LNCaP clone FGC (cell line): ENCODE measurements at regions not wholly inside any gene's neighbourhood (a gene's known extent, or its start where the extent isn't known, plus 50 kb on each side); places are given as distances from the start of the nearest gene placed in this dataset.

Source experiments
- DNase-seq: peaks from one replicate; pipeline ENCODE4 v3.0.0-alpha.2; 2011; ENCODE audit warnings: low read depth
- H3K4me3 ChIP-seq: 2 replicates; pipeline ENCODE4 v1.5.1; 2011; ENCODE audit warnings: mild to moderate bottlenecking, low read depth, low read length, control low read depth
- CTCF ChIP-seq: IDR thresholded peaks from 2 replicates; pipeline ENCODE4 v1.5.1; 2012; ENCODE audit warnings: mild to moderate bottlenecking; ENCODE audit not compliant: control insufficient read depth, insufficient read depth; ENCODE audit errors: extremely low read depth

DNA sequence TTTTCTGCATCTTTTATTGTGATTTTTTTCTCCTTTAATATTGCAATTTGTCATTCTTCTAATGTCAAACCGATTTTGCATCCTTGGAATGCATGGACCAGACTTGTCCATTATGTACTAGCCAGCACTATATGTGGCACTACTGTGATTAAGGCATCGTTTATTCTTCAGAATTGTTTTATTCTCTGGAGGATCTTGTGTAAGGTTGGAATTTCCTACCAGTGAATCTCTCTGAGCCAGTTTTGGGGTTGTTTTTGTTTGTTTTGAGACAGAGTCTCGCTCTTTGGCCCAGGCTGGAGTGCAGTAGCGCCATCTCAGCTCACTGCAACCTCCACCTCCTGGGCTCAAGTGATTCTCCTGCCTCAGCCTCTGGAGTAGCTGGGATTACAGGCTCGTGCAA, 58.5 kb downstream of the IGLL5 start:
- no peak for DNase-seq
- TF ChIP-seq CTCF, result no peak
- no peak overlapping the region for H3K4me3 ChIP-seq

DNA sequence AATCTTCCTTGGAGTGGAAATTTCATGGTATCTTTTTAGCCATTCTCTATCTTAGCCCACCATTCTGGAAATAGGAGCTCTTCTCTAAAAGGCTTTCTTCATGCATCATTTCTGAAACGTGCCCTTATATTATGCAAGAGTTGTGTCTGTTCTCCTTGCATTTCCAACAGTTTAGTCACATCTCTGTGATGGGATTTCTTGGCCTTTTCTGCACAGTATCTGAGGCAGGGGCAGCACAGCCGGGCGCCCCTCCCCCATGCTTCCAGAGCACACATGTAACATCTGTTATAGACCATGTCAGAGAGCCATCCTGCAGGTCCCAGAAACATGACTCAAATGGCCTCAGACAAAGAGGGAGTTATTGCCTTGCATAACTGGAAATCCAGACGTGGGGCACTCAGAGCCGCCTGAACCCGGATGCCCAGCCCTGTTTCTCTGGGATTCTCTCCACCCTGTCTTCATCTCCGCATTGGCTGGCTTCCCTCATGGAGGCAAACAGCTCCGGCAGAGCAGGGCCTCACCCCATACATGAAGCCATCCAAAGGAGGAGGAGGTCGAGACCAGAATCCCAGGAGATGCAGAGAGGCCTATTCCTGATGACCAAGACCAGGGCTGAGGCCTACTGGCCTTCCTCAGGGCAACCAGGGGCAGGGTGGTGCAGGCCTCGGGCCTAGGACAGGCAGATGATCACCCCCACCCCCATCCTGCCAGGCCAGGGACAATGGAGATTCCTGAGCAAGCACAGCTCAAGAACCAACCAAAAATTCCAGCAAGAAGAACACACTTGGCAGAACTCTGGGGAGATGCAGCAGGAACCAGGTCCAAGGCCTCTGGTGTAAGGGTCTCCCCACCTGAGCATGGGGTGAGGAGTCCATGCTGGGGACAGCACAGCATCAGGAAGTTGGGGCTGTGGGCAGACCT, 61.3 kb downstream of the IGLL5 start:
- H3K4me3 ChIP-seq, result no peak overlapping the region
- TF ChIP-seq CTCF, result no peak
- DNase-seq, result no peak

DNA sequence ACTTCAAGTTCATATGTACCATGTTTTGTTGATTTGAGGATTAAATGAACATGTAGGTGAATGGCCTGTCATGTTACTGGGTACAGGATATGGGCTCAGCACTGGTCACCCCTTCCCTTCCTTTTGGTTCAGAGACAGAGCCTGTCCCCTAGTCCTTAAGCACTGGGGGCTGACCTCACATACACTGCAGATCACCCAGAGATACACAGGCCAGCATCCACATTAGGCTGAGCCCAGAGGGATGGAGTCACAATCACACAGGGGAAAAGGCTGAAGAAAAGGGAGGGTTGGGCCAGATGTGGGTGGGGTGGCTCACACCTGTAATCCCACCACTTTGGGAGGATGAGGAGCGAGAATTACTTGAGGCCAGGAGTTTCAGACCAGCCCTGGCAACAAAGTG, 62.3 kb downstream of the IGLL5 start:
- DNase-seq, result no peak
- no peak for TF ChIP-seq CTCF
- no peak overlapping the region for H3K4me3 ChIP-seq

- no peak for TF ChIP-seq CTCF
These were observed 63.4 kb downstream of the IGLL5 start for GRCh38 chr22:22951035-22951434.

GRCh38 chr22:22952531-22953280, 65.1 kb downstream of the IGLL5 start:
- TF ChIP-seq CTCF, result no peak
- H3K4me3 ChIP-seq, result no peak overlapping the region
- DNase-seq, result no peak

More at GRCh38 chr22:22951035-22951434, 63.4 kb downstream of the IGLL5 start:
- no peak for DNase-seq
- H3K4me3 ChIP-seq, result no peak overlapping the region

DNA sequence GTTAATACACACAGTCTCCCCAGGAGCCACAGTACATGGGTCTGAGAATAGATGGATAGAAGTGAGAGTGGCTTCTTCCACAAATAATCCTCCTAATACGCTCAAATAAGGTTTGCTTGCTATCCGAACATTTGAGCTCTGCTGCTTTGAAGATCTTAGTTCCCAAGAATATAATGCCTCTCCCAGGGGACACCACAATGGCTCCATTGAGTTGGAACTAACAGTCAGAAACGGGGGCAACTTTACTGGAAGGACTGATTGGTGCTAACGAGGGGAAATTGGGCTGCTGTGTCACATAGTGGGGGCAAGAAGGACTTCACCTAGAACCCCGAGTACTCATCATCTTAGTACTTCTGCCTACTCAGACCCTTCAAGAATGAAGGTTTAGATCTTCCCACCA, 66.2 kb downstream of the IGLL5 start:
- no peak for DNase-seq
- no peak for TF ChIP-seq CTCF
- no peak overlapping the region for H3K4me3 ChIP-seq
